H1 (cell line): ENCODE measurements at regions not wholly inside any gene's neighbourhood (a gene's known extent, or its start where the extent isn't known, plus 50 kb on each side); places are given as distances from the start of the nearest gene placed in this dataset.

Source experiments
- CTCF ChIA-PET: fragments of 300-600 bp; sonication (Branson Sonifier 250); formaldehyde crosslinking; loops from one replicate; lab custom pipeline; 2021; ENCODE audit not compliant: partially characterized antibody; lab: Charles Lee
- POLR2A ChIA-PET: fragments of 300-600 bp; sonication (Branson Sonifier 250); formaldehyde crosslinking; loops from one replicate; lab custom pipeline; 2021; ENCODE audit warnings: inconsistent platforms; ENCODE audit not compliant: partially characterized antibody; lab: Charles Lee
- DNase-seq, 2 experiments: peaks; one replicate each; pipeline versions ENCODE4 v3.0.0 to v3.0.0-alpha.2; 2010 to 2022; ENCODE audit warnings: low spot score in 2 of 2, low read depth in 1 of 2, mixed read lengths in 1 of 2
- FAIRE-seq: peaks from 2 replicates; lab custom pipeline; 2011; peaks lifted over from hg19 to GRCh38; lab: Jason Lieb, UNC
- H2AFZ ChIP-seq: 2 replicates; pipeline ENCODE4 v1.8.1; 2012; ENCODE audit warnings: low read length, inconsistent platforms
- H2AK5ac ChIP-seq: 2 replicates; pipeline ENCODE4 v1.6.1; 2013; ENCODE audit warnings: low read depth, low read length
- H2BK120ac ChIP-seq: replicated peaks from 2 replicates; pipeline ENCODE3; 2013; ENCODE audit warnings: low read depth, low read length, inconsistent platforms
- H2BK12ac ChIP-seq: 2 replicates; pipeline ENCODE4 v1.6.1; 2013; ENCODE audit warnings: low read depth, low read length
- H2BK15ac ChIP-seq: 2 replicates; pipeline ENCODE4 v1.6.1; 2013; ENCODE audit warnings: low read length
- H2BK20ac ChIP-seq: 2 replicates; pipeline ENCODE4 v1.6.1; 2013; ENCODE audit warnings: low read length
- H2BK5ac ChIP-seq: 2 replicates; pipeline ENCODE4 v1.6.1; 2013; ENCODE audit warnings: low read depth, low read length
- H3K14ac ChIP-seq: 2 replicates; pipeline ENCODE4 v1.6.1; 2013; ENCODE audit warnings: inconsistent platforms; ENCODE audit not compliant: insufficient read length
- H3K18ac ChIP-seq: 2 replicates; pipeline ENCODE4 v1.6.1; 2013; ENCODE audit warnings: low read length; ENCODE audit errors: extremely low read depth
- H3K23ac ChIP-seq: 2 replicates; pipeline ENCODE4 v1.6.1; 2013; ENCODE audit warnings: inconsistent platforms; ENCODE audit not compliant: insufficient read length
- H3K23me2 ChIP-seq: 2 replicates; pipeline ENCODE4 v1.6.1; 2013; ENCODE audit warnings: low read depth, low read length
- H3K27ac ChIP-seq: 2 replicates; pipeline ENCODE4 v1.6.1; 2011; ENCODE audit warnings: low read depth, low read length, inconsistent platforms
- H3K27me3 ChIP-seq, 4 experiments: replicated peaks in 1 of 4; 1 replicate in 1 of 4; 2 replicates in 3 of 4; pipeline versions ENCODE4 v1.6.1 to v1.8.1; 2011 to 2013; ENCODE audit warnings: low read length in 3 of 4, mild to moderate bottlenecking in 3 of 4, inconsistent platforms in 2 of 4, mixed read lengths in 2 of 4, moderate library complexity in 1 of 4; ENCODE audit not compliant: control insufficient read depth in 3 of 4, insufficient read depth in 3 of 4; ENCODE audit errors: extremely low read depth in 1 of 4
- H3K36me3 ChIP-seq, 4 experiments: 2 replicates each; pipeline versions ENCODE4 v1.6.1 to v1.8.1; 2011 to 2013; ENCODE audit warnings: mild to moderate bottlenecking in 4 of 4, low read length in 3 of 4, moderate library complexity in 2 of 4, control low read depth in 1 of 4, inconsistent platforms in 1 of 4; ENCODE audit not compliant: insufficient read depth in 4 of 4, control insufficient read depth in 2 of 4
- H3K4ac ChIP-seq: replicated peaks from 2 replicates; pipeline ENCODE3; 2013; ENCODE audit warnings: low read length, low read depth, mixed read lengths, inconsistent platforms; ENCODE audit not compliant: insufficient read length
- H3K4me1 ChIP-seq, 4 experiments: replicated peaks in 1 of 4; 1 replicate in 1 of 4; 2 replicates in 3 of 4; pipeline versions ENCODE4 v1.6.1 to v1.8.1; 2011 to 2013; ENCODE audit warnings: low read length in 3 of 4, inconsistent platforms in 2 of 4, mixed read lengths in 1 of 4; ENCODE audit not compliant: insufficient read depth in 4 of 4, control insufficient read depth in 3 of 4
- H3K4me2 ChIP-seq, 2 experiments: 2 replicates each; pipeline versions ENCODE4 v1.6.1 to v1.8.1; 2011 to 2013; ENCODE audit warnings: low read depth in 2 of 2, low read length in 2 of 2, control low read depth in 1 of 2, inconsistent platforms in 1 of 2, mild to moderate bottlenecking in 1 of 2; ENCODE audit not compliant: insufficient read depth in 1 of 2
- H3K4me3 ChIP-seq, 4 experiments: fragments of 200-600, 300-600 bp in 1 of 4; sonication (generic), shearing (Covaris generic), sonication (Bioruptor Twin) in 1 of 4; 2 replicates each; pipeline versions ENCODE4 v1.5.1 to v1.8.1; 2011 to 2016; ENCODE audit warnings: low read length in 4 of 4, low read depth in 3 of 4, control low read depth in 2 of 4, inconsistent platforms in 2 of 4, mild to moderate bottlenecking in 2 of 4, mixed read lengths in 1 of 4, moderate library complexity in 1 of 4; ENCODE audit not compliant: insufficient read depth in 2 of 4; ENCODE audit errors: extremely low read depth in 1 of 4
- H3K56ac ChIP-seq: replicated peaks from 2 replicates; pipeline ENCODE3; 2013; ENCODE audit warnings: low read depth, mild to moderate bottlenecking, mixed read lengths, low read length, inconsistent platforms; ENCODE audit not compliant: insufficient read length
- H3K79me1 ChIP-seq: 2 replicates; pipeline ENCODE4 v1.6.1; 2013; ENCODE audit warnings: low read depth, low read length, control low read depth
- H3K79me2 ChIP-seq, 2 experiments: 2 replicates each; pipeline versions ENCODE4 v1.6.1 to v1.8.1; 2012 to 2013; ENCODE audit warnings: low read length in 2 of 2, mild to moderate bottlenecking in 2 of 2, inconsistent platforms in 1 of 2; ENCODE audit not compliant: insufficient read depth in 2 of 2, control insufficient read depth in 1 of 2
- H3K9ac ChIP-seq, 4 experiments: replicated peaks in 1 of 4; 1 replicate in 1 of 4; 2 replicates in 3 of 4; pipeline versions ENCODE4 v1.6.1 to v1.8.1; 2011 to 2013; ENCODE audit warnings: low read depth in 3 of 4, low read length in 3 of 4, control low read depth in 2 of 4, mild to moderate bottlenecking in 2 of 4, moderate library complexity in 2 of 4, inconsistent platforms in 1 of 4; ENCODE audit errors: extremely low read depth in 1 of 4
- H3K9me3 ChIP-seq, 2 experiments: 2 replicates each; pipeline versions ENCODE4 v1.6.1 to v1.8.1; 2012 to 2013; ENCODE audit warnings: mild to moderate bottlenecking in 2 of 2, moderate library complexity in 2 of 2, control low read depth in 1 of 2, inconsistent platforms in 1 of 2, low read depth in 1 of 2, low read length in 1 of 2, mixed read lengths in 1 of 2; ENCODE audit not compliant: insufficient read depth in 2 of 2
- H4K20me1 ChIP-seq, 2 experiments: replicated peaks in 1 of 2; 2 replicates each; pipeline versions ENCODE3 to v1.8.1; 2011 to 2013; ENCODE audit warnings: inconsistent platforms in 2 of 2, low read length in 2 of 2, mild to moderate bottlenecking in 1 of 2; ENCODE audit not compliant: insufficient read depth in 2 of 2, control insufficient read depth in 1 of 2
- H4K5ac ChIP-seq: 2 replicates; pipeline ENCODE4 v1.6.1; 2013; ENCODE audit warnings: low read length, low read depth, mixed read lengths, inconsistent platforms; ENCODE audit not compliant: insufficient read length
- H4K8ac ChIP-seq: 2 replicates; pipeline ENCODE4 v1.8.0; 2013; ENCODE audit warnings: mild to moderate bottlenecking, moderate library complexity, low read length, inconsistent platforms; ENCODE audit not compliant: insufficient read depth; ENCODE audit errors: extremely low read depth
- H4K91ac ChIP-seq: replicated peaks from 2 replicates; pipeline ENCODE3; 2013; ENCODE audit warnings: low read length, mixed read lengths, inconsistent platforms; ENCODE audit not compliant: insufficient read length
- ASH2L ChIP-seq: fragments of 200-600, 300-600 bp; sonication (generic); IDR thresholded peaks from one replicate; pipeline ENCODE4 v1.7.1; 2017; ENCODE audit warnings: low read length
- EZH2 ChIP-seq: fragments of 200-600 bp; sonication (generic); IDR thresholded peaks from 2 replicates; pipeline ENCODE4 v1.7.1; 2012; ENCODE audit warnings: low read depth, mild to moderate bottlenecking, moderate library complexity, low read length, inconsistent platforms; ENCODE audit not compliant: severe bottlenecking
- KDM4A ChIP-seq: IDR thresholded peaks from one replicate; pipeline ENCODE4 v1.7.1; 2012; ENCODE audit warnings: low read depth, mild to moderate bottlenecking, moderate library complexity, low read length, inconsistent platforms; ENCODE audit not compliant: severe bottlenecking
- KDM5A ChIP-seq: fragments of 200-600 bp; IDR thresholded peaks from 2 replicates; pipeline ENCODE4 v1.7.1; 2012; ENCODE audit warnings: mild to moderate bottlenecking, low read length, inconsistent platforms, mixed read lengths
- NRF1 ChIP-seq: IDR thresholded peaks from 2 replicates; pipeline ENCODE4 v1.6.1; 2011; ENCODE audit warnings: mild to moderate bottlenecking, low read depth, low read length, improper control_type of control experiment
- SIN3A ChIP-seq, 2 experiments: IDR thresholded peaks in 1 of 2; conservative IDR thresholded peaks in 1 of 2; 2 replicates each; pipeline ENCODE4 v1.6.1; 2011 to 2012; ENCODE audit warnings: low read length in 2 of 2, improper control_type of control experiment in 1 of 2, low read depth in 1 of 2, mild to moderate bottlenecking in 1 of 2
- WGBS, 2 experiments: shearing (Covaris generic) in 1 of 2; methylation state at CpG; one replicate each; pipeline versions ENCODE4 v1.1.6 to v1.1.7; 2013 to 2015; ENCODE audit warnings: low lambda C conversion rate in 2 of 2, mixed read lengths in 2 of 2, inconsistent platforms in 1 of 2, low coverage in 1 of 2, missing lambda C conversion rate in 1 of 2; ENCODE audit not compliant: insufficient replicate concordance in 2 of 2, insufficient coverage in 1 of 2, insufficient read length in 1 of 2; ENCODE audit errors: extremely low coverage in 1 of 2, missing lambda C conversion rate in 1 of 2; 5-methylcytosine and 5-hydroxymethylcytosine counted together

- H4K91ac ChIP-seq = no peak overlapping the region
- no peak overlapping the region for H4K8ac ChIP-seq
- DNase-seq (no peak), FAIRE-seq (no peak)
- no peak overlapping the region for H3K4me3 ChIP-seq
- no peak overlapping the region for H3K9ac ChIP-seq
- H3K27ac ChIP-seq = no peak overlapping the region
- TF ChIP-seq KDM5A (no peak), EZH2 (no peak), ASH2L (no peak), KDM4A (no peak), SIN3A (conservative IDR thresholded peaks at IDR 0.05 in 1 of 2, IDR thresholded peaks at IDR 0.05 in 1 of 2; ENCODE audit: low read depth in 1 of 2, low read length in 2 of 2) (no peak), NRF1 (no peak)
- no peak overlapping the region for H3K18ac ChIP-seq
- WGBS, 2 experiments = 91% methylated on average over 2 of the region's 2 CpGs; no CpG with 5 or more reads in 1 of the 2 experiments
- H3K4me2 ChIP-seq = no peak overlapping the region
- H3K36me3 ChIP-seq = no peaks in the 10 kb centered on the region
- no peak overlapping the region for H2BK15ac ChIP-seq
- H3K23me2 ChIP-seq = no peaks in the 10 kb centered on the region
- H3K9me3 ChIP-seq = peaks cover 4 to 9% of the 10 kb centered on the region in 2 experiments; a peak in 3 of 4 replicates
- H4K20me1 ChIP-seq = no peaks in the 10 kb centered on the region
- no peak overlapping the region for H2BK12ac ChIP-seq
- H3K4me1 ChIP-seq = 0 out of 7 replicates have a peak, but pooled peaks cover 0 to 2% (median 0%) of the 10 kb centered on the region in 4 experiments
- H2AFZ ChIP-seq = no peak overlapping the region
- H2AK5ac ChIP-seq = no peak overlapping the region
- H3K27me3 ChIP-seq = no peaks in the 10 kb centered on the region
- no peak overlapping the region for H3K23ac ChIP-seq
- no peak overlapping the region for H4K5ac ChIP-seq
- H3K14ac ChIP-seq = no peak overlapping the region
- ChIA-PET CTCF (interaction anchor here (1.6 kb wide), 1 partner anchor 51 kb away, joined by 3 read pairs; no protein-coding TSS in a partner anchor), POLR2A (no interaction called here)
- H2BK5ac ChIP-seq = no peak overlapping the region
- H3K4ac ChIP-seq = no peak overlapping the region
- H2BK120ac ChIP-seq = no peak overlapping the region
- no peak overlapping the region for H3K56ac ChIP-seq
- no peak overlapping the region for H2BK20ac ChIP-seq
- no peaks in the 10 kb centered on the region for H3K79me2 ChIP-seq
- H3K79me1 ChIP-seq = no peaks in the 10 kb centered on the region
Observed at GRCh38 chr5:113875096-113875495, 361.6 kb downstream of the YTHDC2 start.
